K562 (cell line): ENCODE measurements at regions not wholly inside any gene's neighbourhood (a gene's known extent, or its start where the extent isn't known, plus 50 kb on each side); places are given as distances from the start of the nearest gene placed in this dataset.

ENCODE experiments used
- ATAC-seq: fragments of 200-7000 bp; cut with Tn5 transposase; 3 replicates; pipeline ENCODE4 v1.9.1; 2020; ENCODE audit warnings: moderate library complexity
- BruUV-seq: library from RNA; stranded (reverse); fragments of 400-500 nt; replicated peaks from 2 replicates; lab custom pipeline; 2021; lab: Mats Ljungman, UMichigan
- CTCF ChIA-PET: fragments of 300-600 bp; formaldehyde crosslinking; extraction: SDS; loops from one replicate; lab custom pipeline; 2021; ENCODE audit warnings: low intra/inter-chr PET ratio; lab: Yijun Ruan, JAX
- POLR2A ChIA-PET: fragments of 300-600, 350-650 bp; sonication (Branson Sonifier 250); formaldehyde crosslinking; extraction: SDS; loops from one replicate; lab custom pipeline; 2021; ENCODE audit warnings: antibody characterized with exemption, inconsistent platforms; lab: Yijun Ruan, JAX
- DNase-seq, 4 experiments: peaks; one replicate each; pipeline versions ENCODE4 v3.0.0 to v3.0.0-alpha.2; 2011 to 2018; ENCODE audit warnings: low spot score in 3 of 4, mixed read lengths in 3 of 4; ENCODE audit errors: extremely low read depth in 1 of 4
- FAIRE-seq: peaks from 2 replicates; lab custom pipeline; 2011; peaks lifted over from hg19 to GRCh38; lab: Jason Lieb, UNC
- H2AFZ ChIP-seq: 2 replicates; pipeline ENCODE4 v1.6.0; 2011; ENCODE audit warnings: low read depth, low read length, control low read depth, inconsistent platforms
- H3K27ac ChIP-seq: fragments of 200-600 bp; 3 replicates; pipeline ENCODE4 v1.8.0; 2011; ENCODE audit warnings: low read depth, mild to moderate bottlenecking, control low read depth, inconsistent platforms, low read length, moderate library complexity, mixed read lengths; ENCODE audit errors: extremely low read depth
- H3K27me3 ChIP-seq, 2 experiments: fragments of 300-600 bp in 1 of 2; 2 replicates in 1 of 2; 3 replicates in 1 of 2; pipeline versions ENCODE4 v1.6.0 to v1.8.0; 2011; ENCODE audit warnings: inconsistent platforms in 2 of 2, low read length in 2 of 2, mild to moderate bottlenecking in 1 of 2, mixed read lengths in 1 of 2, moderate library complexity in 1 of 2; ENCODE audit not compliant: control insufficient read depth in 2 of 2, insufficient read depth in 2 of 2
- H3K36me3 ChIP-seq: fragments of 300-600 bp; 3 replicates; pipeline ENCODE4 v1.8.0; 2011; ENCODE audit warnings: mild to moderate bottlenecking, low read length, inconsistent platforms; ENCODE audit not compliant: control insufficient read depth, insufficient read depth
- H3K4me1 ChIP-seq, 2 experiments: fragments of 200-600 bp in 1 of 2; replicated peaks in 1 of 2; 2 replicates in 1 of 2; 3 replicates in 1 of 2; pipeline versions ENCODE4 v1.5.1 to v1.8.0; 2011; ENCODE audit warnings: inconsistent platforms in 2 of 2, low read length in 2 of 2, mild to moderate bottlenecking in 1 of 2, mixed read lengths in 1 of 2, moderate library complexity in 1 of 2; ENCODE audit not compliant: control insufficient read depth in 2 of 2, insufficient read depth in 2 of 2
- H3K4me2 ChIP-seq: 2 replicates; pipeline ENCODE4 v1.6.1; 2011; ENCODE audit warnings: low read length, control low read depth, inconsistent platforms, mixed read lengths; ENCODE audit not compliant: insufficient read depth
- H3K4me3 ChIP-seq: fragments of 200-600 bp; sonication (generic), shearing (Covaris generic); 2 replicates; pipeline ENCODE4 v1.5.1; 2016; ENCODE audit warnings: control low read depth, inconsistent platforms
- H3K79me2 ChIP-seq: fragments of 200-600 bp; 3 replicates; pipeline ENCODE4 v1.8.0; 2011; ENCODE audit warnings: low read length, inconsistent platforms; ENCODE audit not compliant: control insufficient read depth, insufficient read depth
- H3K9ac ChIP-seq, 2 experiments: 2 replicates each; pipeline versions ENCODE4 v1.6.0 to v1.6.1; 2011; ENCODE audit warnings: low read depth in 2 of 2, low read length in 2 of 2, control low read depth in 1 of 2, inconsistent platforms in 1 of 2, mild to moderate bottlenecking in 1 of 2, mixed read lengths in 1 of 2; ENCODE audit not compliant: insufficient read depth in 1 of 2
- H3K9me1 ChIP-seq: one replicate; pipeline ENCODE4 v1.6.0; 2011; ENCODE audit warnings: inconsistent platforms, mild to moderate bottlenecking, low read length, moderate library complexity; ENCODE audit not compliant: control insufficient read depth, insufficient read depth
- H3K9me3 ChIP-seq: replicated peaks from 2 replicates; pipeline ENCODE4 v1.5.1; 2011; ENCODE audit warnings: low read depth, low read length, inconsistent platforms; ENCODE audit not compliant: control insufficient read depth, insufficient read depth
- H4K20me1 ChIP-seq: replicated peaks from 2 replicates; pipeline ENCODE4 v1.6.1; 2011; ENCODE audit warnings: low read length, inconsistent platforms, mixed read lengths; ENCODE audit not compliant: control insufficient read depth, insufficient read depth
- ARNT ChIP-seq, 2 experiments: fragments of 450-650 bp; IDR thresholded peaks; 2 replicates each; pipeline ENCODE4 v1.6.1; 2016; ENCODE audit warnings: mild to moderate bottlenecking in 1 of 2
- BDP1 ChIP-seq: IDR thresholded peaks from 3 replicates; pipeline ENCODE4 v1.6.1; 2011; ENCODE audit not compliant: insufficient read length, insufficient read depth
- E2F3 ChIP-seq: fragments of 250-450 bp; sonication (Bioruptor Pico); IDR thresholded peaks from 2 replicates; pipeline ENCODE4 v1.4.0; 2020; ENCODE audit warnings: mild to moderate bottlenecking
- GATA2 ChIP-seq: sonication (generic); formaldehyde crosslinking; IDR thresholded peaks from 2 replicates; pipeline ENCODE4 v1.4.0; 2020; ENCODE audit warnings: mild to moderate bottlenecking, missing genetic modification reagents
- MAZ ChIP-seq, 2 experiments: fragments of 450-650 bp in 1 of 2; sonication (generic) in 1 of 2; formaldehyde crosslinking; IDR thresholded peaks in 1 of 2; conservative IDR thresholded peaks in 1 of 2; 2 replicates each; pipeline versions ENCODE4 v1.4.0 to v1.5.0; 2020; ENCODE audit warnings: mild to moderate bottlenecking in 1 of 2, missing genetic modification reagents in 1 of 2
- MLLT1 ChIP-seq, 2 experiments: fragments of 450-650 bp; IDR thresholded peaks; 2 replicates each; pipeline ENCODE4 v1.6.1; 2016
- NR3C1 ChIP-seq: sonication (generic); formaldehyde crosslinking; IDR thresholded peaks from 2 replicates; pipeline ENCODE4 v1.8.1; 2022; ENCODE audit warnings: missing genetic modification reagents
- RNF2 ChIP-seq: sonication (generic); IDR thresholded peaks from 2 replicates; pipeline ENCODE4 v1.6.1; 2016
- TAF9B ChIP-seq: fragments of 450-650 bp; IDR thresholded peaks from 2 replicates; pipeline ENCODE4 v1.6.1; 2018; ENCODE audit warnings: mild to moderate bottlenecking; ENCODE audit not compliant: partially characterized antibody
- TRIM24 ChIP-seq, 2 experiments: fragments of 450-650 bp; IDR thresholded peaks; 2 replicates each; pipeline ENCODE4 v1.6.1; 2016
- ZNF354B ChIP-seq: fragments of 250-450 bp; sonication (Bioruptor Pico); IDR thresholded peaks from 2 replicates; pipeline ENCODE4 v1.4.0; 2020
- ZNF561 ChIP-seq: fragments of 450-650 bp; formaldehyde crosslinking; conservative IDR thresholded peaks from 2 replicates; pipeline ENCODE4 v1.4.0; 2020; ENCODE audit warnings: mild to moderate bottlenecking, moderate library complexity
- ZNF77 ChIP-seq: fragments of 250-450 bp; sonication (Bioruptor Pico); IDR thresholded peaks from 2 replicates; pipeline ENCODE4 v1.5.0; 2020
- WGBS: fragments of 100-300 bp; shearing (Covaris generic); methylation state at CpG from one replicate; pipeline ENCODE4 v1.1.6; 2016; ENCODE audit warnings: low coverage, mixed read lengths; ENCODE audit not compliant: insufficient coverage; ENCODE audit errors: missing lambda C conversion rate; 5-methylcytosine and 5-hydroxymethylcytosine counted together
- in situ Hi-C: fragments of 300-500 bp; cut with MboI; formaldehyde crosslinking; loops from 4 replicates; pipeline ENCODE4 v1.15.0; 2018; ENCODE audit warnings: inconsistent platforms, mixed read lengths
- intact Hi-C: fragments of 100-400 bp; cut with micrococcal nuclease; formaldehyde crosslinking; loops from 2 replicates; pipeline ENCODE4 v1.14.2; 2022

GRCh38 chr10:54900584-54900983, 99.6 kb upstream of the PCDH15 start:
- Histone ChIP-seq H4K20me1 (no peaks in the 10 kb centered on the region), H3K27me3 (no peaks in the 10 kb centered on the region), H3K4me2 (no peak overlapping the region), H3K9me1 (no peaks in the 10 kb centered on the region), H3K79me2 (no peaks in the 10 kb centered on the region), H3K36me3 (no peaks in the 10 kb centered on the region), H3K4me1 (no peaks in the 10 kb centered on the region), H3K4me3 (no peak overlapping the region), H2AFZ (no peak overlapping the region), H3K9me3 (no peaks in the 10 kb centered on the region), H3K27ac (no peak overlapping the region), H3K9ac (no peak overlapping the region)
- DNase-seq: no peak
- no TSS peak for BruUV-seq
- FAIRE-seq: no peak
- intact Hi-C loops (no loop called here), in situ Hi-C loops (no loop called here)
- ChIA-PET CTCF (no interaction called here), POLR2A (no interaction called here)
- TF ChIP-seq ZNF561 (no peak), ZNF354B (CRISPR knock-in tag) (no peak), ARNT (IDR thresholded peaks at IDR 0.05) (no peak), BDP1 (no peak), TAF9B (no peak), NR3C1 (CRISPR knock-in tag) (no peak), E2F3 (CRISPR knock-in tag) (no peak), MLLT1 (IDR thresholded peaks at IDR 0.05) (no peak), TRIM24 (IDR thresholded peaks at IDR 0.05) (no peak), GATA2 (CRISPR knock-in tag) (no peak), ZNF77 (CRISPR knock-in tag) (no peak), RNF2 (no peak), MAZ (CRISPR knock-in tag; conservative IDR thresholded peaks at IDR 0.05 in 1 of 2, IDR thresholded peaks at IDR 0.05 in 1 of 2) (no peak)
- 7% methylated on average over 1 of the region's 1 CpG for WGBS
- no peak for ATAC-seq
